ENCODE measurements at regions not wholly inside any gene's neighbourhood (a gene's known extent, or its start where the extent isn't known, plus 50 kb on each side); places are given as distances from the start of the nearest gene placed in this dataset.

- Histone ChIP-seq H3K4me1 (ENCODE audit: insufficient read depth, low read length) (no peaks in the 10 kb centered on the region), H3K14ac (ENCODE audit: insufficient read depth, low read length) (no peak overlapping the region), H2BK12ac (ENCODE audit: insufficient read length, low read depth, low read length) (no peak overlapping the region), H3K79me2 (ENCODE audit: insufficient read depth, low read length) (no peaks in the 10 kb centered on the region), H3K23ac (ENCODE audit: insufficient read length, low read depth, low read length) (no peak overlapping the region), H3K18ac (ENCODE audit: insufficient read length, low read depth, low read length) (no peak overlapping the region), H4K91ac (ENCODE audit: insufficient read length, low read depth, low read length) (no peak overlapping the region), H3K27me3 (ENCODE audit: insufficient read depth, low read length) (no peaks in the 10 kb centered on the region), H3K79me1 (ENCODE audit: insufficient read depth, low read depth, low read length, poor library complexity, severe bottlenecking) (no peaks in the 10 kb centered on the region), H2BK15ac (ENCODE audit: low read depth, low read length) (no peak overlapping the region), H2BK120ac (ENCODE audit: low read depth, low read length, poor library complexity, severe bottlenecking) (no peak overlapping the region), H3K9me3 (ENCODE audit: control insufficient read depth, low read depth, low read length) (no peaks in the 10 kb centered on the region), H3K56ac (ENCODE audit: insufficient read length, low read depth, low read length) (no peak overlapping the region), H3T11ph (ENCODE audit: low read length) (no peak overlapping the region), H2AFZ (ENCODE audit: low read length) (no peak overlapping the region), H2AK5ac (ENCODE audit: insufficient read length, low read length) (no peak overlapping the region), H3K4me2 (ENCODE audit: insufficient read depth, insufficient read length, low read length) (no peak overlapping the region), H3K9ac (ENCODE audit: extremely low read depth, insufficient read length, low read length) (no peak overlapping the region), H3K4ac (ENCODE audit: low read depth, low read length) (no peak overlapping the region), H2BK20ac (ENCODE audit: low read depth, low read length, poor library complexity, severe bottlenecking) (no peak overlapping the region), H2BK5ac (ENCODE audit: insufficient read length, low read length) (no peak overlapping the region), H4K5ac (ENCODE audit: insufficient read length, low read depth, low read length) (no peak overlapping the region), H3K27ac (ENCODE audit: insufficient read length, low read depth, low read length) (no peak overlapping the region), H4K8ac (replicated peaks; ENCODE audit: insufficient read length, low read depth, low read length) (no peak overlapping the region), H3K23me2 (ENCODE audit: insufficient read length, low read depth, low read length, poor library complexity, severe bottlenecking) (no peaks in the 10 kb centered on the region), H4K20me1 (ENCODE audit: control insufficient read depth, insufficient read depth, insufficient read length) (no peaks in the 10 kb centered on the region)
- peaks cover 2 to 3% of the 10 kb centered on the region in 2 experiments; a peak in 2 of 5 replicates for H3K9me3 Mint-ChIP-seq
- H3K4me3 Mint-ChIP-seq = no peak overlapping the region
- no peak overlapping the region for H3K27ac Mint-ChIP-seq
- DNase-seq = no peak
- H3K4me1 Mint-ChIP-seq = peaks cover 9 to 11% of the 10 kb centered on the region in 2 experiments; a peak in 3 of 4 replicates
- H3K27me3 Mint-ChIP-seq (ENCODE audit: low read depth) = peaks cover 7% of the 10 kb centered on the region
- TF ChIP-seq, protein P1, sequence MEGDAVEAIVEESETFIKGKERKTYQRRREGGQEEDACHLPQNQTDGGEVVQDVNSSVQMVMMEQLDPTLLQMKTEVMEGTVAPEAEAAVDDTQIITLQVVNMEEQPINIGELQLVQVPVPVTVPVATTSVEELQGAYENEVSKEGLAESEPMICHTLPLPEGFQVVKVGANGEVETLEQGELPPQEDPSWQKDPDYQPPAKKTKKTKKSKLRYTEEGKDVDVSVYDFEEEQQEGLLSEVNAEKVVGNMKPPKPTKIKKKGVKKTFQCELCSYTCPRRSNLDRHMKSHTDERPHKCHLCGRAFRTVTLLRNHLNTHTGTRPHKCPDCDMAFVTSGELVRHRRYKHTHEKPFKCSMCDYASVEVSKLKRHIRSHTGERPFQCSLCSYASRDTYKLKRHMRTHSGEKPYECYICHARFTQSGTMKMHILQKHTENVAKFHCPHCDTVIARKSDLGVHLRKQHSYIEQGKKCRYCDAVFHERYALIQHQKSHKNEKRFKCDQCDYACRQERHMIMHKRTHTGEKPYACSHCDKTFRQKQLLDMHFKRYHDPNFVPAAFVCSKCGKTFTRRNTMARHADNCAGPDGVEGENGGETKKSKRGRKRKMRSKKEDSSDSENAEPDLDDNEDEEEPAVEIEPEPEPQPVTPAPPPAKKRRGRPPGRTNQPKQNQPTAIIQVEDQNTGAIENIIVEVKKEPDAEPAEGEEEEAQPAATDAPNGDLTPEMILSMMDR (conservative IDR thresholded peaks at IDR 0.05) = no peak
- H3K36me3 Mint-ChIP-seq (ENCODE audit: insufficient read depth in 1 of 3, low read depth in 3 of 3) = peaks cover 0 to 2% (median 0%) of the 10 kb centered on the region in 3 experiments; a peak in 2 of 7 replicates
Measured at GRCh38 chr1:234858722-234859121, 248.7 kb upstream of the IRF2BP2 start.

Data from H9 (cell line).